Left lung (tissue), 4 donors: ENCODE measurements at regions not wholly inside any gene's neighbourhood (a gene's known extent, or its start where the extent isn't known, plus 50 kb on each side); places are given as distances from the start of the nearest gene placed in this dataset.

Experiments used
- ATAC-seq: fragments of 200-7000 bp; cut with Tn5 transposase; one replicate; pipeline ENCODE4 v1.9.1; 2020; ENCODE audit warnings: moderate library complexity
- DNase-seq, 4 donors: peaks; one replicate each; pipeline ENCODE4 v3.0.0-alpha.2; 2013 to 2020
- H3K27ac ChIP-seq, 2 donors: fragments of 200-600 bp; sonication (generic) in 1 of 2; one replicate each; pipeline versions ENCODE4 v1.5.0 to v1.8.0; 2020 to 2021
- H3K27me3 ChIP-seq, 2 donors: fragments of 200-600 bp; sonication (generic) in 1 of 2; one replicate each; pipeline versions ENCODE4 v1.5.0 to v1.8.0; 2020 to 2021
- H3K36me3 ChIP-seq, 2 donors: fragments of 200-600 bp; sonication (generic) in 1 of 2; one replicate each; pipeline versions ENCODE4 v1.5.0 to v1.8.0; 2020 to 2021
- H3K4me1 ChIP-seq, 2 donors: fragments of 200-600 bp; one replicate each; pipeline ENCODE4 v1.8.0; 2021
- H3K4me3 ChIP-seq, 2 donors: fragments of 200-600 bp; sonication (generic) in 1 of 2; one replicate each; pipeline versions ENCODE4 v1.5.0 to v1.8.0; 2020 to 2021; ENCODE audit warnings: mild to moderate bottlenecking in 1 of 2
- H3K9me3 ChIP-seq, 2 donors: fragments of 200-600 bp; sonication (generic) in 1 of 2; one replicate each; pipeline versions ENCODE4 v1.5.0 to v1.8.0; 2020 to 2021
- intact Hi-C, 2 donors: fragments of 100-400 bp; cut with DNase I; formaldehyde crosslinking; loops; one replicate each; pipeline versions ENCODE4 v1.11.2 to v1.14.2; 2022
- TF ChIP-seq, protein P1 (sequence below), 2 donors: fragments of 200-600 bp; sonication (generic) in 1 of 2; IDR thresholded peaks; one replicate each; pipeline versions ENCODE4 v1.5.0 to v1.8.0; 2021; ENCODE audit warnings: antibody characterized with exemption in 2 of 2
- donor health status: DM: no; HTN: yes; CAD: no.
- donor health status: DM: no; HTN: no; CAD: no.

DNA sequence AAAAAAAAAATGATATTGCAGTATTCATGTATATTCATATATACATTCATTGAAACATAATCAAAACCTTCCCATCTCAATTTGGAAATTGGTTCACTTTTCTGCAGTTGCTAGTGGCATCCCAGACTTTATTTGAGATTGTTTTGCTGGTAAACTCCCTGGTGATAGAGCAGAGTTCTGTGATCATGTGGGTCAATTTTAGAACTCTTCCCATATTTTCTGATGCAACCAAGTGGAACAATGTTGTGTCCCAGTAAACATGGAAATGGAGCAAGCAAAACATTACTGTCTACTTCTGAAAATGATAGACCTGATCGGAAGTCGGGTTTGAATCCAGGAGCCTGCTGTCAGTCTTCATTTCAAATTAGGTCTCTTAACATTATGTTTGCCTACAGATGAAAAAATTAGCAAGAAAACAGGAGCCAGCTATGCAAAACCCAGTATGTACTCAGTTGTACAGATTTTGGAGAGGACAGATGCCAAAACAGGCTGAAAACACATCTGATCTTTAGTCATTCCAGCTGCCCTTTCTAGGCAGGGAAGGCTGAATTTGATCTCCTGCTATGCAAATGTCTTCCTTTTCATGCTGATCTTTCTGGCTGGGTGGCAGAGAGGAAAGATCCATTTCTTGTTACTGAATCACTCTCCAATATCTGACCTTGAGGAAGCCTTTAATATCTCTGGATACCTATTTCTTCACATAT lies 786.6 kb upstream of the SOX9 start:
- intact Hi-C loops, result no loop called here
- no peak for DNase-seq

DNA sequence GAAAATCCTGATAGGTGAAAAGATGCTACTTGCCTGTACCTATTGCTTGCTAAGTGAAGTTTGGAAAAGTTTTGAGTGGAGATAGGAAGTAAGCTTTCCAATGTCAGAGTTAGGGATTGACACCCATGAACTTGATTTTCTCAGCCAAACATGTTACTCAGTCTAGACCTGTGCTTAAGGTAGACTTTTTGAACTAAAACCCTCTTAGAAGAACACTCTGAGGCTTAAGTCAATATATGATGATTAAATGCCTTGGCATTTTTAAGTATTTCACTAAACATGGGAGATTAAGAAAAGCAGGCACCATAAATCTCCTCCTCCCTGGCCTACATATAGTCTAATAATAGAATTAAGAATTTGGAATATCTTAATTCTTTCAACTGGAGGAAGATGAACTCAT lies 785.6 kb upstream of the SOX9 start:
- no peaks in the 10 kb centered on the region for H3K4me1 ChIP-seq
- H3K9me3 ChIP-seq, result no peaks in the 10 kb centered on the region
- TF ChIP-seq, protein P1, sequence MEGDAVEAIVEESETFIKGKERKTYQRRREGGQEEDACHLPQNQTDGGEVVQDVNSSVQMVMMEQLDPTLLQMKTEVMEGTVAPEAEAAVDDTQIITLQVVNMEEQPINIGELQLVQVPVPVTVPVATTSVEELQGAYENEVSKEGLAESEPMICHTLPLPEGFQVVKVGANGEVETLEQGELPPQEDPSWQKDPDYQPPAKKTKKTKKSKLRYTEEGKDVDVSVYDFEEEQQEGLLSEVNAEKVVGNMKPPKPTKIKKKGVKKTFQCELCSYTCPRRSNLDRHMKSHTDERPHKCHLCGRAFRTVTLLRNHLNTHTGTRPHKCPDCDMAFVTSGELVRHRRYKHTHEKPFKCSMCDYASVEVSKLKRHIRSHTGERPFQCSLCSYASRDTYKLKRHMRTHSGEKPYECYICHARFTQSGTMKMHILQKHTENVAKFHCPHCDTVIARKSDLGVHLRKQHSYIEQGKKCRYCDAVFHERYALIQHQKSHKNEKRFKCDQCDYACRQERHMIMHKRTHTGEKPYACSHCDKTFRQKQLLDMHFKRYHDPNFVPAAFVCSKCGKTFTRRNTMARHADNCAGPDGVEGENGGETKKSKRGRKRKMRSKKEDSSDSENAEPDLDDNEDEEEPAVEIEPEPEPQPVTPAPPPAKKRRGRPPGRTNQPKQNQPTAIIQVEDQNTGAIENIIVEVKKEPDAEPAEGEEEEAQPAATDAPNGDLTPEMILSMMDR (IDR thresholded peaks at IDR 0.05), result no peak
- ATAC-seq (peak; percentile 89), DNase-seq (peak in 1 of 4 donors; percentile 23)
- H3K27me3 ChIP-seq, result no peaks in the 10 kb centered on the region
- H3K27ac ChIP-seq, result no peak overlapping the region
- H3K4me3 ChIP-seq, result no peak overlapping the region
- intact Hi-C loops, result no loop called here
- no peaks in the 10 kb centered on the region for H3K36me3 ChIP-seq

More for the DNA sequence above, 786.6 kb upstream of the SOX9 start:
- Histone ChIP-seq H3K4me3 (no peak overlapping the region), H3K4me1 (no peaks in the 10 kb centered on the region), H3K27me3 (no peaks in the 10 kb centered on the region), H3K9me3 (no peaks in the 10 kb centered on the region), H3K27ac (no peak overlapping the region), H3K36me3 (no peaks in the 10 kb centered on the region)
- TF ChIP-seq, protein P1 (IDR thresholded peaks at IDR 0.05), result no peak
- ATAC-seq, result no peak

DNA sequence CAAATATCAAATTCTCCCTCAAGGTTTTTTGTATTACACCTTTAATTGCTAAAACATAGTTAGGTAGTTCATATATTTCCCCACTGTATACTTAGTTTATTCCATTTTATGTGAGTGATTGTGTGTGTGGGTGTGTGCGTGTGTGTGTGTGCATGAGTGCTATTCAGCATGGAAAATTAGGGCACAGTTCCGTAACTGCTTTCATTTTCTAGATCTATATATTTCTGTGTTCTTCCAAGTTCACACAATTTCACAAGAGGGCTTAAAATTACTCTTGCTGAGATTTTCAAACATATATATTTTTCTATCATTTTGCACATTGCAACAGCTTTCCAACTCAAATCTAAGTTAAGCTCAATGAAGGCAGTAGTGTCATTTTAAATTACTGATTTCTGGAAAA lies 782.9 kb upstream of the SOX9 start:
- no peaks in the 10 kb centered on the region for H3K4me1 ChIP-seq
- TF ChIP-seq, protein P1 (IDR thresholded peaks at IDR 0.05), result no peak
- DNase-seq (no peak), ATAC-seq (peak; percentile 40)
- H3K9me3 ChIP-seq, result no peaks in the 10 kb centered on the region
- H3K27ac ChIP-seq, result no peak overlapping the region
- H3K36me3 ChIP-seq, result no peaks in the 10 kb centered on the region
- intact Hi-C loops, result no loop called here
- no peak overlapping the region for H3K4me3 ChIP-seq
- H3K27me3 ChIP-seq, result no peaks in the 10 kb centered on the region

DNA sequence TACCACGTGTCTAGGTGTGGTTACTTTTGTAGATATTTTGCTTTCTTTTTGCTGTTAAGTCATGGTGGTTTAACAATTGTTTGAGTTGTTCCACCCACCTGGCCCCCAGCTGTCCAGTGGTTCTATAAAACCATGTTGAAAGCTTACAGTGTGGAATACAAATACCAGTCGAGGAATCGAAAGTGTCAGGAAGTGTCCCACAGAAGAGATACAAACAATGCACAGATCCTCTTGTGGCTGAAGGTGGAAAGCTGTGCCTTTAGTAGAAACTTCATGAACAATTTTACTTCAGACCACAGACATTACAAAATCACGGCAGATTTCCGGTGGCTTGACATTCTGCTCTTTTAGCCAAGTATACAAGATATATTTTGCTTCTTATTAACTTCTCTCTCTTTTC lies 782.4 kb upstream of the SOX9 start:
- no peaks in the 10 kb centered on the region for H3K27me3 ChIP-seq
- ATAC-seq (peak; percentile 20), DNase-seq (peak in 1 of 4 donors; percentile 29)
- TF ChIP-seq, protein P1 (IDR thresholded peaks at IDR 0.05), result no peak
- H3K4me3 ChIP-seq, result peak overlapping the region in 1 of 2 donors; percentile 11
- no peak overlapping the region for H3K27ac ChIP-seq
- intact Hi-C loops, result no loop called here
- H3K4me1 ChIP-seq, result no peaks in the 10 kb centered on the region
- H3K9me3 ChIP-seq, result no peaks in the 10 kb centered on the region
- H3K36me3 ChIP-seq, result no peaks in the 10 kb centered on the region

DNA sequence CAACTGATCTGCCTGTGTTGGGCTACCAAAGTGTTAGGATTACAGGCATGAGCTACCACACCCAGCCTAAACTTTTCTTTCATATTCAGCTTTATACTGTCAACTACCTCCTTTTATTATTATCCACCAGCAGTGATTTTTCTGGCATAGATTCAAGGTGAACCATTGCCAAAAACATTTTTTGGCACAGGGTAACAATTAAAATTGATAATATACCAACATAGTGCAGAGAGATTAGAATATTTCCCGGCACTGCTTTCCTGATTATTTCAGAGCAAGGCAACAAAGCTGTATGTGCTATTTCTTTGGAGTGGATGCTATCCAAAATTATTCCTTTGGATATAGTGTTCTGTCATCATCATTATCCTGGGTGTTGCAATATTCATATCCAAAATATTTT lies 781.6 kb upstream of the SOX9 start:
- H3K36me3 ChIP-seq, result no peaks in the 10 kb centered on the region
- H3K27me3 ChIP-seq, result no peaks in the 10 kb centered on the region
- ATAC-seq (no peak), DNase-seq (no peak)
- no peaks in the 10 kb centered on the region for H3K9me3 ChIP-seq
- intact Hi-C loops, result no loop called here
- no peak overlapping the region for H3K4me3 ChIP-seq
- H3K4me1 ChIP-seq, result no peaks in the 10 kb centered on the region
- H3K27ac ChIP-seq, result no peak overlapping the region
- TF ChIP-seq, protein P1 (IDR thresholded peaks at IDR 0.05), result no peak
